Natural killer cell treated with Interleukin-12 subunit alpha and Interleukin-12 subunit beta and Interleukin-15 and Interleukin-18, amount 100 ng/mL, for 72 hours (primary cell): ENCODE measurements at regions not wholly inside any gene's neighbourhood (a gene's known extent, or its start where the extent isn't known, plus 50 kb on each side); places are given as distances from the start of the nearest gene placed in this dataset.

Experiments used
- ATAC-seq, 2 donors: fragments of 150-1000 bp; cut with Tn5 transposase in 1 of 2; sonication (Bioruptor Pico), chemical (Tn5 transposase) in 1 of 2; 2 replicates each; pipeline ENCODE4 v1.10.0; 2021
- DNase-seq: peaks from one replicate; pipeline ENCODE4 v3.0.0; 2022; ENCODE audit warnings: low spot score
- H3K27ac Mint-ChIP-seq, 2 donors: 1 replicate in 1 of 2; 2 replicates in 1 of 2; pipeline ENCODE4 v1.8.0; 2022; ENCODE audit warnings: mixed read lengths in 2 of 2, mild to moderate bottlenecking in 1 of 2, moderate library complexity in 1 of 2
- H3K27me3 Mint-ChIP-seq, 2 donors: 1 replicate in 1 of 2; 2 replicates in 1 of 2; pipeline ENCODE4 v1.8.0; 2022; ENCODE audit warnings: mixed read lengths in 2 of 2
- H3K36me3 Mint-ChIP-seq: one replicate; pipeline ENCODE4 v1.8.0; 2022; ENCODE audit warnings: mixed read lengths
- H3K4me1 Mint-ChIP-seq, 2 donors: 1 replicate in 1 of 2; 2 replicates in 1 of 2; pipeline ENCODE4 v1.8.0; 2022; ENCODE audit warnings: low read depth in 2 of 2, mixed read lengths in 2 of 2, mild to moderate bottlenecking in 1 of 2
- H3K4me3 Mint-ChIP-seq: one replicate; pipeline ENCODE4 v1.8.0; 2022; ENCODE audit warnings: mixed read lengths
- H3K9me3 Mint-ChIP-seq: 2 replicates; pipeline ENCODE4 v1.8.0; 2022; ENCODE audit warnings: mixed read lengths

DNA sequence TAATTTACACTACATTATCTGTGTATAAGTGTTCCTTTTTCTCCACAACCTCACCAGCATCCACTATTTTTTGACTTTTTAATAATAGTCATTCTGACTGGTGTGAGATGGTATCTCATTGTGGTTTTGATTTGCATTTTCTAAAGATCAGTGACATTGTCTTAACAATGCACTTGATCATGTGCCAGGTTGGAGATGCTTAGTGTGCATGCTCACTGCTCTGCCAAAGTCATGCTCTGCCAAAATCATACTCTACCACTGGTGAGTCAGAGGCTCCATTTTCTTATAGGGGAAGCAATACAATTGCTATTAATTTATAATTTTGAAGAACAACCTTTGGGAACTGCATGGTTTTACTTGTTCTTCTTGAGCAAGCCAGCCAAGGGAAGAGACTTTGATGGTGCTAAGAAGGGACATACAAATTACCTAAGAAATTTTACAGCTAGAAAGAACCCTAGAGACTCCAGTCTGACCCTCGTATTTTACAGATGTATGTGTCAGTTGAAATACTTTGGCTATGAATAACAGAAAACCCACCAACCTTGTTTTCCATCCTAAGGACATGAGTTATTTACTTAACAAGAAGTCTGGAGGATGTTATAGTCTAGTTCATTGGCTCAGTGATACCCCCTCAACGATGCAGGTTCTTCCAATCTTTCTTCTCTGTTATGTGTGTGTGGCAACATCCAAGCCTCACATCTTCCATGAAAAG, 368.9 kb downstream of the DDX10 start:
- Mint-ChIP-seq H3K4me1 (no peaks in the 10 kb centered on the region), H3K36me3 (no peaks in the 10 kb centered on the region), H3K27me3 (peaks cover 0 to 18% of the 10 kb centered on the region in 2 donors), H3K4me3 (no peak overlapping the region), H3K9me3 (no peaks in the 10 kb centered on the region), H3K27ac (no peak overlapping the region)
- DNase-seq = no peak
- no peak for ATAC-seq

DNA sequence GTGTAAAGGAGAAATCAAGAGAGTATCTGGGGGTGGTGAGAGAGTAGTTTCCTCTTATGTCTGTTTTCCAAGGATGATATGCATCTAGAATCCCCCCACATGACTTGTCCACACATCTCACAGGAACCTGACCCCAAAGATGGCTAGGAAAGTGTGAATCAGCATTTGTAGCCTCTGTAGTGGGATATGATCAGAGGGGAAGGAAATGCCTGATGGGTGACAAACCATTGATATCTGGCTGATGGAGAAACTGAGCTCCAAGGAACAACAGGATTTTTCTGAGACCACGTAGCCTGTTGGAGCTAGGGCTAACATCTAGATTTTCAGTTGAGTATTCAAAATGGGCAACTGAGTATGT, 369.4 kb downstream of the DDX10 start:
- Mint-ChIP-seq H3K4me1 (no peaks in the 10 kb centered on the region), H3K9me3 (no peaks in the 10 kb centered on the region), H3K4me3 (no peak overlapping the region), H3K27ac (no peak overlapping the region), H3K27me3 (peaks cover 0 to 16% of the 10 kb centered on the region in 2 donors), H3K36me3 (no peaks in the 10 kb centered on the region)
- ATAC-seq = no peak
- DNase-seq = no peak

DNA sequence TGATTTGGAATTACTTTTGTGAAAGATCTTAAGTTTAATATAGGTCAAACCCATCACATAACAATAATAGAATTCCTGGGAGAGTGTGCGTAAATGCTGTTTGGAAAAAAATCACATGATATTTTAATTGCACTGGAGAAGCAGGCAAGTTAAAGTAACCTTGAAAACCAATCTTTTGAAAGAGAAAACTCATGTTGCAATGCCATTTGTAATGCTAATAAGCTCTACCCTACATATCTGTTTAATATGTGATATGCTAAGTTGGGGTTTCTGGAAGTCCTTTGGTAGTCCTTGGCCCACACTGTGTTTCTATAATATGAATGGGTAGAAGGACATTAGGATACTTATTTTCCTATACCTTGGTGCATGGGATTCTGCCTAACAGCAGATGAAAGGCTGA, 370.4 kb downstream of the DDX10 start:
- Mint-ChIP-seq H3K9me3 (no peaks in the 10 kb centered on the region), H3K27me3 (peaks cover 2 to 17% of the 10 kb centered on the region in 2 donors), H3K4me1 (no peaks in the 10 kb centered on the region), H3K36me3 (no peaks in the 10 kb centered on the region), H3K27ac (no peak overlapping the region), H3K4me3 (no peak overlapping the region)
- ATAC-seq (no peak), DNase-seq (no peak)

DNA sequence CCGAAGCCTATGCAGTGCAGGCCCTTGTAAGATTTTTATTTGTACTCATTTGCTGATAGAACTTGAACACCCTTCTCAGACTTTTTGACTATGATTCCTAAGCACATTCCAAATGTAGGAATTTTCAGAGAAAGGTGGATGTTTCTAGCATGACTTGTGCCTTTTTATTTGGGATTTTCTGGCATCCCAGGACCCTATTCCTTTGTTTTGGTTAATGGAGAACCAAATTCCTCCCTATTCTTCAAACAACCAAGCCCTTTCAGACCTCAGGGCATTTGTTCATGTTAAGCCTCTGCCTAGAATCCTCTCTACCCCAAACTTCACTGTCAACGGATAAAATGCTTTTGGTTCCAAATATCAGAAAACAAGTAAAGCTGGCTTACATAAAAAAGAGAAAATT, 371.1 kb downstream of the DDX10 start:
- no peak for DNase-seq
- H3K27ac Mint-ChIP-seq = no peak overlapping the region
- H3K4me3 Mint-ChIP-seq = no peak overlapping the region
- peaks cover 3 to 19% of the 10 kb centered on the region in 2 donors for H3K27me3 Mint-ChIP-seq
- H3K4me1 Mint-ChIP-seq = no peaks in the 10 kb centered on the region
- ATAC-seq = no peak
- no peaks in the 10 kb centered on the region for H3K9me3 Mint-ChIP-seq
- H3K36me3 Mint-ChIP-seq = no peaks in the 10 kb centered on the region

DNA sequence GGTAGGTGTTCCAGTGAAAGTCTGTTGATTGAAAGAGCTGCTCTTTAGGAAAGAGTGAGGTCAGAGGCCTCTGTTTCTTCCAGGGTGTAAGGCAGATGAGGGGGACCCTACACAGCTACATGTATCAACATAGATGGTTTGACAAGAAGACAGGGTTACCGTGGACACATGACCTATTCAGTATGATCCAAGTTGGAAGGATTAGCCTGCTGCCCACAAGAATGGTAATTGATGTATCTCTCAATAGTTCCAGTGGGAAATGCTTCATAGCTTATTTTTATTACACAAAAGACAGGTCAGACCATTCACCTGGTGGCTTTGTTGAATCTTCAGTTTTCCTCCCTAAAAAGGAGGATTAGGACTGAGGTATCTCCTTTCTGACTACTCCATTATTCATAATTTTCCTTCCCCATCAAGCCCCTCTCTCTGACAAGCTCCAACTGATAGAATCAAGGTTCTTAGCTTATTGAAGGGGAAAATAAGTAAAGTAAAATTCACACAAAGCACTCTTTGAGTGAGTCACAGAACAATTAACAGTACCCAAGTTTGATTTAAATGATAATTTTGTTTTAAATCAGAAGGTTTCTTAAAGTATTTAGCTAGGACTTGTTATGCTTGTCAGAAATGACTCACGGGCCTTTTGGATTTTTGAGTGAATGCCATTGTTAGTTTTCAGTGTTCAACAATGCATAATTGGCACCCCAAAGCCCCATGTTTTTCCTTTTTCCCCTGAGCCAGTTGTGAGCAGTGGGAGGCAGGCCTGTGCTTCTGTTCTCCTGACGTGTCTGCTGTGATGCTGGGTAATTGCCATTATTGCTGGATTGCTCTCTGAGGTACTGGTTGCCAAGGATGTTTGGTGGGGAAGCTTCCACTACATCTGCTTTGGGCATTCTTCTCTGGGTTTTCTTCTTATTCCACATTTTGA, 373.2 kb downstream of the DDX10 start:
- H3K4me3 Mint-ChIP-seq = no peak overlapping the region
- no peaks in the 10 kb centered on the region for H3K9me3 Mint-ChIP-seq
- no peaks in the 10 kb centered on the region for H3K4me1 Mint-ChIP-seq
- ATAC-seq (no peak), DNase-seq (no peak)
- H3K27ac Mint-ChIP-seq = no peak overlapping the region
- H3K36me3 Mint-ChIP-seq = no peaks in the 10 kb centered on the region
- peaks cover 5 to 19% of the 10 kb centered on the region in 2 donors for H3K27me3 Mint-ChIP-seq

DNA sequence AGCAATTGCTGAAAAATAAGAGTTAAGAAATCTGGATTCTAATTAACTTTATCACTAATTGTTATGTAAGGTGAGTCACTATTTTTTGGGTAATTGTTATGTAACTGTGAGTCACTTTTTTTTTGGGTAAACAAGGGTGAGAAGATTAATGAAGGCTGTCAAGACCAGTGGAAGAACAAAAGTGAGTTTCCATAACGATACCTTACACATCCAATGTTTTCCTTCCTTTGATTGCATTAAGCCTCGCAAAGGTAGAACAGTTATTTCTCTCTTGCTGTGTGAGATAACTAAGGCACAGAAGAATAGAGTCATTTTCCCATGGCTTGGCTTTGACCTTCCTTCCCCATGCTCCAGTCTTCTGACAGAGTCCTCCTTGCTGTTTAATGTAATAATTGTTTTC, 374.7 kb downstream of the DDX10 start:
- ATAC-seq (no peak), DNase-seq (no peak)
- no peaks in the 10 kb centered on the region for H3K9me3 Mint-ChIP-seq
- H3K4me1 Mint-ChIP-seq = no peaks in the 10 kb centered on the region
- no peaks in the 10 kb centered on the region for H3K36me3 Mint-ChIP-seq
- H3K27me3 Mint-ChIP-seq = peaks cover 5 to 17% of the 10 kb centered on the region in 2 donors
- H3K27ac Mint-ChIP-seq = no peak overlapping the region
- H3K4me3 Mint-ChIP-seq = no peak overlapping the region

DNA sequence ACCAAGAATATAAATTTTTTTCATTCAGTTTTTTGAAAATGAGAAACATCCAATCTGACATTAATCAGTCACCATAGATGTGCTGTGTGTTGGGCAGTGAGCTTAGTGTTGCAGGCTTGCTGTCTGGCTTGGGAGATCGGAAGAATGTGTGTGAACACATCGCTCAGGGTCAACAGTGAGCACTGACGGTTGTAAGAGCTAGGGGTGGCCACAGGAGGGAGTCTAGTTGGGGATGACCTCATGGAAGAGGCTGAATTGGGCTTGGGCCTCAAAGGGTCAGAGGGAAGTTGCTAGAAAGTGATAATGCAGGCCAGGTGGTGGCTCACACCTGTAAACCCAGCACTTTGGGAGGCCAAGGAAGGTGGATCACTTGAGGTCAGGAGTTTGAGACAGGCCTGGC, 375.4 kb downstream of the DDX10 start:
- DNase-seq (no peak), ATAC-seq (no peak)
- H3K27ac Mint-ChIP-seq = no peak overlapping the region

DNA sequence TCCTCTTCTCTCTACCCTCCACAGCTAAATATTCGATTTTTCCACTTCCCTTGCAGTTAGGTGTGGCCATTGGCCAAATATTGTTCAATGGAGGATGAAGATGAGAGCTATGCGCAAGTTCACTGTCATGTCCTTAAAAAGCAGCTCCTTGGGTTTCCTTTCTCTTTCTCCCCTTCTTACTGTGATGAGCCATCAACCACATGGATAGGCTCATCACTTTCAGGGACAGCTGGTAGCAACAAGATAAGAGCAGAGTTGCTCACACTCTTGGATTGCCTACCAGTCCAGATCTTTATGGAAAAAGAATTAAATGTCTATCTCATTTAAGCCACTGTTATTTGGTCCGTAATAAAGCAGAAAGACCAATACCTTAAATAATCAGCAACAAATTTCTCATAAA, 377.0 kb downstream of the DDX10 start:
- no peak overlapping the region for H3K27ac Mint-ChIP-seq
- no peak for ATAC-seq
- no peaks in the 10 kb centered on the region for H3K9me3 Mint-ChIP-seq
- H3K36me3 Mint-ChIP-seq = no peaks in the 10 kb centered on the region
- no peak for DNase-seq
- H3K27me3 Mint-ChIP-seq = peaks cover 5 to 15% of the 10 kb centered on the region in 2 donors
- no peaks in the 10 kb centered on the region for H3K4me1 Mint-ChIP-seq
- H3K4me3 Mint-ChIP-seq = no peak overlapping the region

More for the DNA sequence above, 375.4 kb downstream of the DDX10 start:
- no peaks in the 10 kb centered on the region for H3K9me3 Mint-ChIP-seq
- H3K27me3 Mint-ChIP-seq = peaks cover 5 to 15% of the 10 kb centered on the region in 2 donors
- no peaks in the 10 kb centered on the region for H3K36me3 Mint-ChIP-seq
- H3K4me3 Mint-ChIP-seq = no peak overlapping the region
- H3K4me1 Mint-ChIP-seq = no peaks in the 10 kb centered on the region

DNA sequence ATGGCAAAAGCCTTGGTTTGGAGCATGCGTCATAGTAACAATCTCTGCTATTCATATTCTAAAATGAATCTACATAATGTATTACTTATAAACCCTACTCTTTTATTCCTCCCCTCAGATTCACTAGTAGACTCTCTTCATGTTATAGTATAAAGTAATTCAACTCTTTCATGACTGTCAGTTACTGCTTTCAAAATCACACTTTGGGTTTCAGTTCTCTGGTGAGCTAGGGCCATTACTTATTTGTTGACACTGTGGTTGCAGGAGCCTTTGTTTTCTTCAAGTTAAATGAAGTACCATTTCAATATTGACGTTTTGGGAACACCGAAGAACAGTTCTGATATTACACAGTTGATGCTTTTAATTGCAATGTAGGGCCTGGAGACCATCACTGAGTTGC, 378.4 kb downstream of the DDX10 start:
- DNase-seq (no peak), ATAC-seq (peak in 1 of 2 donors; percentile 38)
- H3K4me1 Mint-ChIP-seq = no peaks in the 10 kb centered on the region
- H3K27ac Mint-ChIP-seq = no peak overlapping the region
- H3K36me3 Mint-ChIP-seq = no peaks in the 10 kb centered on the region
- H3K9me3 Mint-ChIP-seq = no peaks in the 10 kb centered on the region
- no peak overlapping the region for H3K4me3 Mint-ChIP-seq
- peaks cover 5 to 9% of the 10 kb centered on the region in 2 donors for H3K27me3 Mint-ChIP-seq

DNA sequence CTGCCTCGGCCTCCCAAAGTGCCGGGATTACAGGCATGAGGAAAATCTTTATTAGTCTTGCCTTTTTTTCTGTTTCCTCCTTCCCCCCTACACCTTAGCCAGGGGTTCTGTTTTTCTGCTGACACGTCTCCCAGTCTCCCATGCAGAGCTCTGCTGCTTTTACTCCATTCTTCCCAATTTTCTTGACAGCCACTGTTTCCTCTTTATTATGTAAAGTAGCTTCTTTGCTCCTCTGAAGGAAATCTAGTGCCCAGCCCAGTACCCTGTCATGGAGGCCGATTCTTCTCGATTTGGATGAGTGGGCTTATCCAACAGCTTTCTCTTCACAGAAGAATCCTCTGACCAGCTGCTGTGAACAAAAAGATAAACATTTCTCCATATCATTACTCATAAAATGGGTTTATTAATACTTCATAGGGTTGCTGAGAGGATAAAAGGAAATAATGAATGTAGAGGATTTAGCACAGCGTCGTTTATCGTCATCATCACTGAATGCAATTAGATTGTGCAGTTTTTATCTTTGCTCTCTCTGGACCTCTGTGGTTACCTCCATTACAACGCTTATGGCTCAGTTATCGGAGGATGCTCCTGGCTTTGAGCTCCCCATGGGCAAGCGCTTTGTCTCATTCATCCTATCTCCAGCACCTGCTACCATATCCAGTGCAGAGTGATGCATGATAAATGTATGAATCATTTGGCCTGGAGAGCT, 375.6 kb upstream of the C11orf87 start:
- no peaks in the 10 kb centered on the region for H3K4me1 Mint-ChIP-seq
- no peaks in the 10 kb centered on the region for H3K27me3 Mint-ChIP-seq
- no peaks in the 10 kb centered on the region for H3K36me3 Mint-ChIP-seq
- H3K9me3 Mint-ChIP-seq = no peaks in the 10 kb centered on the region
- ATAC-seq (no peak), DNase-seq (no peak)
- no peak overlapping the region for H3K27ac Mint-ChIP-seq
- no peak overlapping the region for H3K4me3 Mint-ChIP-seq

DNA sequence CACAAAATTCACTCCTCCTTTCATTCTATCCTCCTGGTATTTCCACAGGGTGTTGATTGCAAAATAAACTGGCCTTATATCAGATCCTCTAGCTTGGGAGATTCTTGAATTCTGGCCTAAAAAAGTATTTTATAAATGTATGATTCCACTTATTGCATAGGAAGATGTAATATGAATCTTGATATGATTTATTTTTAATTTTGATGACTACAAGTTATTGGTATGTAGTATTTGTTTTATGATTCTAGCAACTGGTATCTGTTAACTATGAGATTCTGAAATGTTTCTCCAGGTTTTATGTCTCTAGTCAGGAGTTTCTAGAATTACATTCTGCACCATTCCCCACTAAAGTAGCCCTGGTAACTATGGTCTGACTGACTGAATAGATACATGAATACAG, 373.9 kb upstream of the C11orf87 start:
- Mint-ChIP-seq H3K4me3 (no peak overlapping the region), H3K9me3 (no peaks in the 10 kb centered on the region), H3K27ac (no peak overlapping the region), H3K27me3 (peaks cover 0 to 7% of the 10 kb centered on the region in 2 donors), H3K36me3 (no peaks in the 10 kb centered on the region), H3K4me1 (no peaks in the 10 kb centered on the region)
- DNase-seq (no peak), ATAC-seq (no peak)

DNA sequence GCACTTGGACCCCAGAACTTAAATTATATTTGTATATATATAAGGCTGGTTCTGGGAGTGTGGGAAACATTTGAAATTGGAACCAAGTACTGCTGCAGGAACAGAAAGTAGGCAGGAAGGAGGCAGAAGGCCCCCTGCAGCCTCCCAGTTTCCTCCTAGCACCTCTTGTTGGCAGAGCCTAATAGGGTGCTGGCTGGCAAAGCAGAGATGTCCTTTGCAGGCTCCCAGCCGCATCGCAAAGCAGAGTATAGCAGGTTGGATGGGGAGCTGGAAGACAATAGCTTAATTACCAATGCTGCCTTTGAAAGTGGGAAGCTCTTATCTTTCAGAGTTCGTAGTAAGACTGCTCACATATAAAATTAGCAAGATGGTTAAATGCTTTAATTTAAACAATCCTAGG, 370.8 kb upstream of the C11orf87 start:
- no peak overlapping the region for H3K4me3 Mint-ChIP-seq
- no peak overlapping the region for H3K27ac Mint-ChIP-seq
- ATAC-seq (no peak), DNase-seq (no peak)
- no peaks in the 10 kb centered on the region for H3K4me1 Mint-ChIP-seq
- H3K9me3 Mint-ChIP-seq = no peaks in the 10 kb centered on the region
- no peaks in the 10 kb centered on the region for H3K36me3 Mint-ChIP-seq
- H3K27me3 Mint-ChIP-seq = peaks cover 2 to 7% of the 10 kb centered on the region in 2 donors

DNA sequence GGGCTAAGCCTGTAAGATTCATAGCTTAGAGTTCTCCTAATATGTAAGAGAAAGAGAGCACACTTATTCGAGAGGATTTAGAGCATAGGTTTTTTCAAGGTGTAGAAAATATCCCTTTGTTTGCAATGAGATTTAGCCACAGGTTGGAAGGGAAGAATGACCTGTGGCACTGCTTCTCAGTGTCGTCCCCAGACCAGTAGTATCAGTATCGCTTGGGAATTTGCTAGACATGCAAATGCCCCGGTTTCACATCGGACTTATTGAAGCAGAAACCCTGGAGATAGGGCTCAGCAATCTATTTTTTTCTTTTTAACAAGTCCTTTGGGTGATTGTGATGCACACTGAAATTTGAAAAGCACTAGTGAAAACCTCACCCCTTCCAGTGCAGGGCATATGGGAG, 362.6 kb upstream of the C11orf87 start:
- H3K27ac Mint-ChIP-seq = no peak overlapping the region
- H3K27me3 Mint-ChIP-seq = peaks cover 11 to 18% of the 10 kb centered on the region in 2 donors
- H3K4me3 Mint-ChIP-seq = no peak overlapping the region

DNA sequence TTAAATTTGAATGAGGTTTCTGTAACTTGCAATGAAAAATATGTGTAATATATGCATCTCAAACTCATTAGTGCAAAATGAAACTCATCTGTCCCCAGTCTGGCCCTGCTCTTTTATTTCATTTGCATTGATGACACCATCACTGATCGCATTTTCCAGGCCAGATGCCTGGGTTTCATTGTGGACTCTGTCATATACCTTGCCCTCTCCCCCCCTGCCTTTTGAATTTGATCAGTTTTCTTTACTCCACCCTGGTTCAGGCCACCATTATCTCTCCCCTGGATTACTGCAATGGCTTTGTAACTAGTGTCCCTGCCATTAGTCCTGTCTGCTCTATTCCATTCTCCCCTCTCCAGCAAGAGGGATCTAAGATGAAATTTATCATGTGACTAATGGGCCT, 360.6 kb upstream of the C11orf87 start:
- DNase-seq = no peak
- no peaks in the 10 kb centered on the region for H3K36me3 Mint-ChIP-seq
- H3K4me1 Mint-ChIP-seq = peaks cover 19 to 22% of the 10 kb centered on the region in 2 donors
- H3K27me3 Mint-ChIP-seq = peaks cover 11 to 18% of the 10 kb centered on the region in 2 donors
- no peak for ATAC-seq
- H3K4me3 Mint-ChIP-seq = no peak overlapping the region
- H3K9me3 Mint-ChIP-seq = peaks cover 3% of the 10 kb centered on the region
- H3K27ac Mint-ChIP-seq = no peak overlapping the region

More for the DNA sequence above, 362.6 kb upstream of the C11orf87 start:
- Mint-ChIP-seq H3K4me1 (peaks cover 3 to 4% of the 10 kb centered on the region in 2 donors), H3K9me3 (no peaks in the 10 kb centered on the region), H3K36me3 (no peaks in the 10 kb centered on the region)
- DNase-seq (no peak), ATAC-seq (no peak)
